ENCODE measurements at regions not wholly inside any gene's neighbourhood (a gene's known extent, or its start where the extent isn't known, plus 50 kb on each side); places are given as distances from the start of the nearest gene placed in this dataset.

DNA sequence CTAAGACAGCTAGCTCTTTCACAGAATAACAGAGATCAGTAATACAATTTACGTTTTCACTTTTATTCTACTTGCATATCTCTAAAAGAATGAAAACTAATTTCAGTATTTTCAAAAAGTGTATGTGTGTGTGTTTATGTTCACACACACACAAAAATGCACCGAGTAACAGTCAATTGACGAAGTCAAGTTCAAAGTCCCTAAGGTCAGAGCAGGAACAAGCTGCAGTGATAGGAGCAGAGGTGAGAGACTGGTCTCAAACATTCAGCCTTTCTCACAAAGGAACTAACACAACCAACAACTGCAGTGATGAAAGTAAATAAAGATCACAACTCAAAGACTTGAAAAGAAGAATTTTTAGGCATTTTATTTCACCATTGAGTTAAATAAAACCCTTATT lies 429.7 kb downstream of the C12orf50 start:
- TF ChIP-seq, protein P1, sequence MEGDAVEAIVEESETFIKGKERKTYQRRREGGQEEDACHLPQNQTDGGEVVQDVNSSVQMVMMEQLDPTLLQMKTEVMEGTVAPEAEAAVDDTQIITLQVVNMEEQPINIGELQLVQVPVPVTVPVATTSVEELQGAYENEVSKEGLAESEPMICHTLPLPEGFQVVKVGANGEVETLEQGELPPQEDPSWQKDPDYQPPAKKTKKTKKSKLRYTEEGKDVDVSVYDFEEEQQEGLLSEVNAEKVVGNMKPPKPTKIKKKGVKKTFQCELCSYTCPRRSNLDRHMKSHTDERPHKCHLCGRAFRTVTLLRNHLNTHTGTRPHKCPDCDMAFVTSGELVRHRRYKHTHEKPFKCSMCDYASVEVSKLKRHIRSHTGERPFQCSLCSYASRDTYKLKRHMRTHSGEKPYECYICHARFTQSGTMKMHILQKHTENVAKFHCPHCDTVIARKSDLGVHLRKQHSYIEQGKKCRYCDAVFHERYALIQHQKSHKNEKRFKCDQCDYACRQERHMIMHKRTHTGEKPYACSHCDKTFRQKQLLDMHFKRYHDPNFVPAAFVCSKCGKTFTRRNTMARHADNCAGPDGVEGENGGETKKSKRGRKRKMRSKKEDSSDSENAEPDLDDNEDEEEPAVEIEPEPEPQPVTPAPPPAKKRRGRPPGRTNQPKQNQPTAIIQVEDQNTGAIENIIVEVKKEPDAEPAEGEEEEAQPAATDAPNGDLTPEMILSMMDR (IDR thresholded peaks at IDR 0.05), result no peak
- TF ChIP-seq POLR2A (IDR thresholded peaks at IDR 0.05), result no peak
